Psoas muscle (tissue), 7 donors: ENCODE measurements at regions not wholly inside any gene's neighbourhood (a gene's known extent, or its start where the extent isn't known, plus 50 kb on each side); places are given as distances from the start of the nearest gene placed in this dataset.

Experiments used
- ATAC-seq, 4 donors: fragments of 200-7000 bp; cut with Tn5 transposase; one replicate each; pipeline ENCODE4 v1.9.1; 2020; ENCODE audit warnings: moderate library complexity in 3 of 4, mild to moderate bottlenecking in 2 of 4
- DNase-seq, 2 donors: peaks; one replicate each; pipeline ENCODE4 v3.0.0-alpha.2; 2020
- H3K27ac ChIP-seq: fragments of 200-600 bp; one replicate; pipeline ENCODE4 v1.8.0; 2022
- H3K27me3 ChIP-seq, 3 donors: fragments of 200-600 bp in 1 of 3; one replicate each; pipeline versions ENCODE4 v1.6.1 to v1.8.0; 2013 to 2022; ENCODE audit warnings: low read length in 2 of 3, mild to moderate bottlenecking in 2 of 3, moderate library complexity in 1 of 3; ENCODE audit not compliant: insufficient read depth in 3 of 3
- H3K36me3 ChIP-seq, 2 donors: fragments of 200-600 bp in 1 of 2; one replicate each; pipeline versions ENCODE4 v1.6.1 to v1.8.0; 2013 to 2022; ENCODE audit warnings: low read depth in 1 of 2, mild to moderate bottlenecking in 1 of 2, moderate library complexity in 1 of 2; ENCODE audit not compliant: insufficient read depth in 1 of 2
- H3K4me1 ChIP-seq: fragments of 200-600 bp; one replicate; pipeline ENCODE4 v1.8.0; 2022
- H3K4me3 ChIP-seq: fragments of 200-600 bp; one replicate; pipeline ENCODE4 v1.8.0; 2022; ENCODE audit warnings: mild to moderate bottlenecking
- H3K9me3 ChIP-seq: fragments of 200-600 bp; one replicate; pipeline ENCODE4 v1.8.0; 2022
- CTCF ChIP-seq: fragments of 200-600 bp; IDR thresholded peaks from one replicate; pipeline ENCODE4 v1.8.0; 2022; ENCODE audit warnings: antibody characterized with exemption
- WGBS, 3 donors: extraction: QIAGEN DNeasy Blood & Tissue Kit; methylation state at CpG; one replicate each; pipeline versions ENCODE4 v1.1.6 to v1.1.7; 2013; 5-methylcytosine and 5-hydroxymethylcytosine counted together
- intact Hi-C, 2 donors: fragments of 100-400 bp; cut with DNase I; formaldehyde crosslinking; loops; one replicate each; pipeline versions ENCODE4 v1.11.0 to v1.14.2; 2022
- donor health status: healthy with polysubstance abuse.
- donor health status: DM: no; HTN: no; CAD: no; lungs with moderate emphysema.
- donor health status: Bipolar disorder and iron deficiency.
- donor health status: healthy.
- donor health status: DM: yes; HTN: yes; CAD: no.
- donor health status: DM: no; HTN: no; CAD: no.
- donor health status: DM: yes; HTN: yes; CAD: no.

- Histone ChIP-seq H3K4me3 (no peak overlapping the region), H3K4me1 (no peaks in the 10 kb centered on the region), H3K27ac (no peak overlapping the region), H3K9me3 (no peaks in the 10 kb centered on the region), H3K27me3 (peaks cover 0 to 12% (median 2%) of the 10 kb centered on the region in 3 donors), H3K36me3 (no peaks in the 10 kb centered on the region)
- DNase-seq = no peak
- TF ChIP-seq CTCF = no peak
- intact Hi-C loops = no loop called here
- WGBS, 3 donors = 78 to 82% (median 79%) methylated on average over 17 of the region's 17 CpGs
- ATAC-seq = no peak
Observed at GRCh38 chr14:104263675-104264358, 125.4 kb downstream of the KIF26A start.

- H3K4me3 ChIP-seq = no peak overlapping the region
- no peak overlapping the region for H3K27ac ChIP-seq
- no peaks in the 10 kb centered on the region for H3K4me1 ChIP-seq
- no peaks in the 10 kb centered on the region for H3K36me3 ChIP-seq
- intact Hi-C loops = no loop called here
- no peak for TF ChIP-seq CTCF
- ATAC-seq = no peak
- H3K27me3 ChIP-seq = peaks cover 0 to 12% (median 2%) of the 10 kb centered on the region in 3 donors
- WGBS, 3 donors = 62 to 75% (median 63%) methylated on average over 20 of the region's 20 CpGs
- no peaks in the 10 kb centered on the region for H3K9me3 ChIP-seq
- no peak for DNase-seq
Observed at GRCh38 chr14:104264495-104265265, 126.3 kb downstream of the KIF26A start.

- 82 to 83% (median 83%) methylated on average over 20 to 21 of the region's 21 CpGs for WGBS, 3 donors
- no peaks in the 10 kb centered on the region for H3K36me3 ChIP-seq
- peaks cover 0 to 8% (median 1%) of the 10 kb centered on the region in 3 donors for H3K27me3 ChIP-seq
- H3K27ac ChIP-seq = no peak overlapping the region
- no peak for ATAC-seq
- H3K9me3 ChIP-seq = no peaks in the 10 kb centered on the region
- no peaks in the 10 kb centered on the region for H3K4me1 ChIP-seq
- no peak for DNase-seq
- H3K4me3 ChIP-seq = no peak overlapping the region
- TF ChIP-seq CTCF = no peak
- intact Hi-C loops = no loop called here
Observed at GRCh38 chr14:104265918-104266630, 127.7 kb downstream of the KIF26A start.

- no peak overlapping the region for H3K4me3 ChIP-seq
- H3K9me3 ChIP-seq = no peaks in the 10 kb centered on the region
- H3K27ac ChIP-seq = no peak overlapping the region
- H3K4me1 ChIP-seq = no peaks in the 10 kb centered on the region
- no peaks in the 10 kb centered on the region for H3K36me3 ChIP-seq
- H3K27me3 ChIP-seq = peaks cover 0 to 5% (median 2%) of the 10 kb centered on the region in 3 donors
- no peak for DNase-seq
- no peak for ATAC-seq
- intact Hi-C loops = no loop called here
- no peak for TF ChIP-seq CTCF
- WGBS, 3 donors = 86 to 90% (median 88%) methylated on average over 29 of the region's 29 CpGs
Observed at GRCh38 chr14:104266631-104267575, 128.5 kb downstream of the KIF26A start.
